ENCODE measurements at regions not wholly inside any gene's neighbourhood (a gene's known extent, or its start where the extent isn't known, plus 50 kb on each side); places are given as distances from the start of the nearest gene placed in this dataset.

GRCh38 chr15:47639042-47639441 lies 78.3 kb upstream of the SEMA6D start:
- TF ChIP-seq CEBPB (IDR thresholded peaks at IDR 0.05; ENCODE audit: borderline replicate concordance in 1 of 2, low read depth in 2 of 2, low read length in 2 of 2) (no peak), CTCF (IDR thresholded peaks at IDR 0.05 in 2 of 3, conservative IDR thresholded peaks at IDR 0.05 in 1 of 3; ENCODE audit: control insufficient read depth in 2 of 3, extremely low read depth in 1 of 3, insufficient read depth in 1 of 3, low read depth in 3 of 3, low read length in 3 of 3) (no peak), SUZ12 (IDR thresholded peaks at IDR 0.05; ENCODE audit: unreplicated experiment) (no peak), HSF1 (IDR thresholded peaks at IDR 0.05; ENCODE audit: low read depth, low read length) (no peak), RAD21 (IDR thresholded peaks at IDR 0.05; ENCODE audit: insufficient read depth, low read depth, low read length) (no peak), SIN3A (IDR thresholded peaks at IDR 0.05; ENCODE audit: low read depth, low read length) (no peak), SP1 (IDR thresholded peaks at IDR 0.05; ENCODE audit: low read depth, low read length) (no peak)

Measured in GM12878 (cell line).